Left renal pelvis (tissue), 4 donors: ENCODE measurements at regions not wholly inside any gene's neighbourhood (a gene's known extent, or its start where the extent isn't known, plus 50 kb on each side); places are given as distances from the start of the nearest gene placed in this dataset.

Experiments
- DNase-seq, 4 donors: peaks; one replicate each; pipeline ENCODE4 v3.0.0-alpha.2; 2013; ENCODE audit warnings: low read depth in 4 of 4, low spot score in 3 of 4

DNA sequence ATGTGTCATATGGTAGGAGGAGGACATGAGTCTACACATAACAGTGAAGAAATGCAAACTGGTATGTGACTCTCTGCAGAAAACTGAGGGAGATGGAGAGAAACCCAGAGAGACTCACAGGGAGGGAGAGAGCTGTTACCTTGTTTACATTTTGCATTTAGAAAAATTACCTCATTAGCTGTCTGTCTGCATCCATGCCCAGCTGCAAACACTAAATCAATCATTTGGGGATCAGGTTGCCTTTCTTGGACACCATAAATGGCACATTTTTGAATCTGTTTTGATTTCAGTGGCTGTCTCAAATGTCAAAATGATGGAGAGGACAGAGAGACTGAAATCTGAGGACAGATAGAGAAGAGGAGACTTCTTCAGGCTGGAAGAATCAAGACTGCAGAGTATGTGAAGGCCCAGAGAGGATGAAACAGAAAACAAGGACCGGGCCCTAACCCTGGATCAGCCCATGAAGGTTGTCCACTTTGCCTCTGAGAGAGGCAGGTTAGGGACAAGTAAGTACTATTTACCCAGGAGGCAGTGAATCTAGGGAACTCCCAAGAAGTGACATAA is 92.2 kb downstream of the UNC5CL start:
- no peak for DNase-seq

DNA sequence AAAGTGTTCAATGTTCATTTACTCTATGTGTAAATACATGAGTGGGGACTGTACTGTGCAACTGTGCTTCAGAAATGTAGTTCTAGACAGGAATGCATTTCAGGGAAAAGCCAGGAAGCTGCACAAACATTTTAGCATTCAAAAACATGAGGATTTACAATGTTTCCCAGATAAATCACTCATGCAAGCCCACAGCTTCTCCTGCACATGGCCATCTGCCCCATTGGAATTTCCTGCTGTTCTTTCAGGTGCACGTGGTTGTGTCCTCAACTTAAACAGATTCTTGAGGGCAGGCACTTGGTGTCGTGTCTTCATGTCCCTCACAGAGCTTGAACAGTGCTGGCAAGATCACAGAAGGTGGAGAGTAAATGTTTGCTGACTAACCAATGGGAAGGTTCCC is 101.5 kb downstream of the UNC5CL start:
- no peak for DNase-seq

DNA sequence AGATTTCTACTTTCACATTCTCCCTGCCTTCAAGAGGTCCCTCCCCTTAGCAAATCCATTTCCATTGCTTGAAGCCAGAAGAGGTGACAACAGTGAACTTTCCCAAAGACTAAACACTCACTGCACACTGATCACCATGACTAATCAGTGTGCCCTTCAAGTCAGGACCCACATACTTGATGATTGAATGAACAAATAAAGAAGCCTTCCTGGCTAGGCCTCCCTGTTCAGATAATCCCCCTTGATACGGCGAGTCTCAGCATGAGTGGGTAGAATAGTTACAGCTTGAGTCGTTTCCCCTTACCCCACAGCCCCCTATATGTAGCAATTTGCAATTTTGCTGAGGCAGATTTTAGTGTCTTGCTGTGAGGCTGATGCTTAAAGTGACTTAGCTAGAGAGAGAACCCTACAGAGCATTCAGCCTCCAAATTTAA is 102.2 kb downstream of the UNC5CL start:
- no peak for DNase-seq

DNA sequence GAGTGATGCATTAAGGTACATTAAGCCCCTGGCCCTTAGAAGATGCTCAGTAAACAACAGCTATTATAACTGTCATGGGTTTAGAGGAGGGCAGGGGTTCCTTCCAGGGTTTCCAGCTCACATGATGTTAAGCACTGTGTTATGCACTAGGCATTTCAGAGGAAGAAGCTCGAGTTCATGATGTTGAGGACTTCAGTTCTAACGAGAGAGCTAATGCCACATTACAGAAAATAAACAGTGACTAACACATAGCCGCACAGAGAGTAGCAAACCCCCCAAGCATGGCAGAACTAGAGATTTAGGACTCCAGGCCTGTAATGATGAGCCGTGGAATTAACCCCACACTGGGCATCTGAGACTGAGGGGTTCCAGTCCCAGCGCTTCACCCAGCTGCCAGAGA is 105.2 kb downstream of the UNC5CL start:
- no peak for DNase-seq

DNA sequence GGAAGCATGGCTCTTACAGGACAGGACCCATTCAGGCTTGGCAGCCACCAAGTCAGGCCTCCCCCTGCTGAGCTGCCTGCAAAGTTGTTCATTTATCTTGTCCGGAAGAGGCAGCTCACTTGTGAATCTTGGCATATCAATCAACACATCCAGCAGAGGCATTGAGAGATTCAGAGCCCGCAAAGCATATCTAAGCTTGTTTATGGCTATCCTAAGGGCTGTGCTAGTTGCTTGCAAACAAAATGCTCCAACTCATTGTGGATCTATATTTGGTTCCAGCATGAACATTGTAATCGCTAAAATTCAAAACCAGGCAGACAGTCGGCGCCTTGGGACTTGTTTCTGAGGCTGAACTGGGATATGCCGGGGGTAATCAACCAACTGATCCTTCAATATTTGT is 106.1 kb downstream of the UNC5CL start:
- no peak for DNase-seq

DNA sequence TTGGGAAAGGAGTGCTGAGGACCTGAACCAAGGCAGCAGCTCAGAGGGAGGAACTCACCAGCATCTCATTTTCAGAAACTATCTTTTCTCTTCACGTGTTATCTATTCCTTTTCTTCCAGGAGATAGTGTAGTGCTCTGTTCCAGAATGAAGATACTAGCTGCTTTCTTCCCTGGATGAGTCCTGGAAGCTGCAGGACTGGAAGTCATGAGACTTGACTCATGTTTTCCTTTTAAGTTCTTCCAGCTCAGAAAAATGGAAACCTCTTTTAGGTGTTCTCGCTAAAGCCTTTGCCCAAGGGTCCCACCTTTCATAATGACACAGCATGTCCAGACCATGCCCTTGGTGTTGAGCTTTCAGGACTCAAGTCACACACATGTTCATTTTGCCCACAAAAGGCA is 106.7 kb downstream of the UNC5CL start:
- no peak for DNase-seq

DNA sequence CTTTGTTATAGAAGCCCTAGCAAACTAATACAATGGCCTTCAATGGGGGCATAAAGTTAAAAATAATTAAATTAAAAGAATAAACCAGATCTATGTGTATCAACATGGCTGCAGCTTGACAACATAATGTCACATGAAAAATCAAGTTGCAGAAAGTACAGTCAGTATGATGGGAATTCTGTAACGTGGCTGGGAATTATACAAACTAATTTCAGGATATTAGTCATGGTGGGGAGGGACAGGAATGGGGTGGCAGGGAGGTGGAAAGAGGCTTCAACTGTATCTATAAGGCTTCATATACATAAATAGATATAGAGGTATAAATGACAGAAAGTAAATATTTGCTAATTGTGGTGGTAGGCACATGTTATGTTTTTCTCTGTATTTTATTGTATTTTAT is 107.1 kb downstream of the UNC5CL start:
- no peak for DNase-seq

DNA sequence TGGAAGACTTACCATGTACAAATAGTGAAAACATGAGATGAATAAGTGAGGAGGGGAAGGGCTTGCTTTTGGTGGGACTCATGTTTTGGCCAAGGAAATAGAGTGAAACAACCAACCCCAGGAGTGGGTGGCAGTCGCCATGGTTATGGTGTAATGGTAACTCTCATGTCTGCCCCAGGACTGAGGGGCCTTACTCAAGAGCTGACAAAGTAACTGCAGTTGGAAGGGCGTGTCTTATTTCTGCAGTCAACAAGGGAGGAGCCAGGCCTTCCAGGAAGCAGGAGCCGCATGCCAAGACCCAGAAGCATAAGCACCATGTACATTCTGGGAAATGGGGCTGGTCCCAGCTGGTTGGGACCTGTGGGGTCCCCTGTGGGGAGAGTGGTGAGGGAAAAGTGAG is 108.5 kb downstream of the UNC5CL start:
- no peak for DNase-seq

DNA sequence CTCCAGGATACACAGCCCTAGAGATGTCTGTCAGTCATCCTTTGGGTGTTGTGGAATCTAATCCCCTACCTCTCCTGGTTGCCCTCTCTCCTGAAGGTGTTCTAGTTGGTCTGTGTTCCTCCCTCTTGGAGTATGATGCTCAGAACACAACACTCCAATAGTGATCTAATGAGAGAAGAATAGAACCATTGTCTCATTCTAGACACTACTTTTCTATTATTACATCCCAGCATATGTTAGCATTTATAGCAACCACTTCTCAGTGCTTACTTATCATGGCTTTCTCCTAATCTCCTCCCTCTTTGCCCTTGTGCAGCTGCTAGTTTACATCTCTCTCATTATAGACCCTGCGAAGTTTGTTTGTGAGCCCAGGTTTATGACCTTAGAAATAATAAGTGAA is 109.0 kb downstream of the UNC5CL start:
- DNase-seq, result no peak

DNA sequence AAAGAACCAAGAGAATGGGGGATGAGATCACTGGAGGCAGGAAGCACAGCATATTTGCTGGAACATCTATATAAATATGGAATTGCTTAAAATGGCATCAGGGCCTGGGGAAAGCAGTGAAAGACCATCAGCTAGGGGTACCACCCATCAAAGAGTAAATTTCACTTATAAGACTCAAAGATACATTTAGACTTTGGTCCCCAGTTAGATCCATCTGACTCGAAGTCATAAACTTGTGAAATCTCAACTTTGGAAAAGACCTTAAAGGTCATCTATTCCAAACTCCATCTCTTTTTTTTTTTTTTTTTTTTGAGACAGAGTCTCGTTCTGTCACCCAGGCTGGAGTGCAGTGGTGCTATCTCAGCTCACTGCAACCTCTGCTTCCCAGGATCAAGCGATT is 109.8 kb downstream of the UNC5CL start:
- DNase-seq, result no peak

DNA sequence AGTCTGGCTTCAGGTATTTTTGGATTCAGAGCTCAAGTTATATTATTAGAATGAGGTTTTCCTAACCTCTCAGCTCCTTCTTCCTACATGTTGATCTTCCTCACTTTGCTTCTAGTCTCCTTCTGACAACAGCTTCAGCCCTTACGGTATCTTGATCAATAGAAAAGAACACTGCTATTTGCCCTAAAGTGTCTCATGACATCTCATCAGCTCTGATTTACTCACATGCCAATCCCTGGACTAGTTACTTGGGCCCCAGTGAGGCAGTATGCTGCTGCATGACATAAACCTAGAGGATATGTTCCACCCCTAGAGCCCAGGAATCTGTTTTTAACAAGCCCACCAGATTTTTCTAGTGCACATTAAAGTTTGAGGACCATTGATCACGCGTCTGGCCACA is 110.3 kb downstream of the UNC5CL start:
- DNase-seq, result no peak

DNA sequence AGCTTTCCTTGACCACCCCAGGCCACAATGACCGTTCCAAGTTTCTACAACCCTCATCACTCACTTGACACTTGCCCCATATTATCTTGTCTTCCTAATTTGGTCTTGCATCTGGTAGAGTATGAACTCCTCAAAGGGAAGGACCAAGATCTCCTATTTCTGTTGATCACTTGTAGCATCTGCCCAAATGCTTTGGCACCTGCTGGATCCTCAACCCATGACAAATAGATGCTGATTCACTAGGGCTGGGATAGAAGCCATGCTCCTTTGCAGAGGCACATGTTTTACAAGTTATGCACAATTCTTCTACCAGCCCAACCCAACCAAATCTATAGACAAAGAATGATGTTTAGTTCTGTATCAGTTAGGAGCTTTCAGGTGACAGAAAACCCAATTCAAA is 110.7 kb downstream of the UNC5CL start:
- DNase-seq, result no peak

DNA sequence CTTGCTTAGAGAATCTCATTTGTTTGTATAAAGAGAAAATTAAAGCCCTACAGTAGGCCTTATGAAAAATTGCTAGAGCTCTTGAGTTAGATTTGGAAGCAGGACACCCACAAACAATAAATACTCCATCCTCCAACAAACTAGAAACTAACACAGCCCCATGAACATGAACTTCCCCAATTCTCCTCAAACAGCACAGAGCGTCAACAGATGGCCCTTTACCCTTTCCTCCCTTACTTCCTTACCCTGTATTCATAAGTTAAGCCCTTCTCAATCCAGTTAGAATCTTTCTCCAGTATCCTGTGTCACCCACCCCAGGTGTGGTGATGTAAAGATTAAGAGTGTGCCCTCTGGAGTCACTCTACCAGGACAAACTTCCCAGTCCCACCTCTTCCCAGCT is 113.7 kb downstream of the UNC5CL start:
- no peak for DNase-seq

DNA sequence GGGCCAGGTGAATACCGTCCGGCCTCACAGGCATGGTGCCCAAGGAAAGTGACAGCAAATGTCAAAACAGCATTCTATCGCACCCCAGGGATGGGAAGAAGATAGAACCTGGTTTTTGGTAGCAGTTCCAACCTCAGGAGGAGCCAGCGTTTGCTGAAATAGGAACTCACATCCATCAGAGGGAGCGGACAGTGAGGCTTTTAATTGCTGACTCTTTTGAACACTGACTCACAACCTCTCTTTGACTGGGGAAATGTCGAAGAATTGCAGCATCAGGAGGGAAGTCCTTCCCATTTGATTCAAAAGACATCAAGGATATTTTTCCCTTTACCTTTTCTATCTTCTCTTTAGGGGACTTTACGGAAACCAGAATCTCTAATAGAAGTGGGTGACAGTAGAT is 114.2 kb downstream of the UNC5CL start:
- no peak for DNase-seq

DNA sequence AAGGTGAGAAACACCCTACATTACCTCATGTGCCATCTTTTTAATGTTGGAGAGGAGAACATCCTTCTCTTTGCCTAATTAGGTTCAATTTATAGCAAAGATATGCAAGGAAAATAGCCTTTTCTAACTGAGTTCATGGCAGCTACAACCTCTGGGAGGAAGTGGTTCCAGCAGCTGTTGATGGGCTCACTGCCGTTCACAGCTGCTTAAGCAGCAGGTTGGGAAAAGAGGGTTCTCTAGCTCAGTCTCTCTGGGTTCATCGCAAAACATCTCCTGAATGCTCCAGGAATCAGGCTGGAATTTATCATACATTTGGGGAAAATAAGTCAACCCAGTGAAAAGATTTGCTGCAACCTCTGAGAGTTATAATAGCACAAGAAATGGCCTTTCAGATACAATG is 115.1 kb downstream of the UNC5CL start:
- no peak for DNase-seq

DNA sequence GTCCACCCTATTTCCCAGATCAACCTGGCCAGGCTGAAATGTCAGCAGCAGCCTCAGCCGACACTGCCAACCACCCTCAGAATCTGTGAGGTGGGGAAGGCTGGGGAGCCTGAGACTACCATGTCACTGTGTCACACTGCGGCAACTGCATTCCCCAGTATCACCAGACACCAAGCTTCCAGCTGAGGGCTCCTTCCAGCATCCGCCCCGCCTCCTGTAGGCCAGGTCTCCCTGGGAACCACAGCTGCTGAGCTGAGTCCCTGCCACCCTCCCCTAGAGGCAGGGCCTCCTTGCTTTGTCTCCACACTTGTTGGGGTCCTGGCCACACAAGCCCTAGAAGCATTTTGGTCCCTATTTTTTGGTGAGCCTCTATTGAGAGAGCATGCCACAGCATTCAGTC is 115.7 kb downstream of the UNC5CL start:
- DNase-seq, result no peak

DNA sequence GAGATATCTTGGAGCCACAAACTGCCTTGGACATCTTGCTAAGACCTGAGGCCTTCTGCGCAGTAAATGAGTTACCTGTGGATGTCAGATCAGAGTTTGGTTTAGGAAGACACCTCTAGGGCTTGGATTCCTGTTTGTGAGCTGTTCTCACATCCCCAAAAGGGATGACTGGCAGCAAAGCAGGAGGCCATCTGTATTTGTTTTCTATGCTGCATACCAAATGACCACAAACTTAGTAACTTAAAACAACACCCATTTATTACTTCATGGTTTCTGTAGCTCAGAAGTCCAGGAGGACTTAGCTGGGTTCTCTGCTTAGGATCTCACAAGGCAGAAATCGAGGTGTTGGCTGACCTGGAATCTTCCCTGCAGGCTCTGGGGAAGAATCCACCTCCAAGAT is 116.7 kb downstream of the UNC5CL start:
- no peak for DNase-seq

DNA sequence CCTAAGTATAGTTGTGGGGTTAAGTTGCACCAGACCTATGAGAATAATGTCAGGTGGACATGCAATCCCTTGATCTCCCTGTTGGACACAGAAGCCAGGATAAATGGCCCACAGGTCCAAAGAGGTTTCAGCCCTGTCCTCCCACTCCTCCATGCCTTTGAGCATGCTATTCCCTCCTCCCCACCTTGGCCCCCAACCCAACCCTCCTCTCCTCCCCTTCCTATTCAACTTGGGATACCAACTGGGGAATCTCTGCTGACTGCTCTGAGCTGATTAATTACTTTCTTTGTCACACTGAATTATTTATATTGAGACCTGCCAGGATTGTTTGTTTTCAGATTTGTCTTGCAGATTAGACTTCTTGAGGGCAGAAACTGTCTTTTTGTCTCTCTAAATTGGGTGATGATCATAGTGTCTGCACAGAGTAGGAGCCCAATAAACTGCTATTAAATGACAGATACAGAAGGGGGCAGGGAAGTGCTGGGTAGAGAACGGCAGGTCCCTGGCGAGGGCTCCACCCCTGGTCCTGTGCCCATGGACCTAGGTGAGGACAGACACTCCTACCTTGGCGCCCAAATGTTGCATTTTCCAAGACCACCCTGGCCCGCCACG is 120.9 kb downstream of the UNC5CL start:
- no peak for DNase-seq

DNA sequence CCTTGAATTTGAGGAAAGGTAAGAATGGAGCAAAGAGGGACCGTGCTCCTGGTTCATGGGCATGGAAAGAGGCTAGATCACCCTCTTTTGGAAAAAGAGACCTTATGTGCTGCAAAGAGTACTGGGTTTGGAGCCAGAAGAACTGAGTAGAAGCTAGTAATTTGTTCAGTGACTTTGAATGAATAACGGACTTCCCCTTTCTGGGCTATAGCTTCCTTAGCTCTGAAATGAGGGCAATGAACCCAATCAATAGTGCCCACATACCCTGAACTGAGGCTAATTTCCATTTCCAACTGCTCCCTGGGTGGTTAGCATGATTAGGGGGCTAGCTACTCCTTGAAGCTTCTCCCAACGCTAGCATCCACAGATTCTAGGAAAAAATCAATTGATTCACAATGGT is 121.4 kb downstream of the UNC5CL start:
- no peak for DNase-seq

DNA sequence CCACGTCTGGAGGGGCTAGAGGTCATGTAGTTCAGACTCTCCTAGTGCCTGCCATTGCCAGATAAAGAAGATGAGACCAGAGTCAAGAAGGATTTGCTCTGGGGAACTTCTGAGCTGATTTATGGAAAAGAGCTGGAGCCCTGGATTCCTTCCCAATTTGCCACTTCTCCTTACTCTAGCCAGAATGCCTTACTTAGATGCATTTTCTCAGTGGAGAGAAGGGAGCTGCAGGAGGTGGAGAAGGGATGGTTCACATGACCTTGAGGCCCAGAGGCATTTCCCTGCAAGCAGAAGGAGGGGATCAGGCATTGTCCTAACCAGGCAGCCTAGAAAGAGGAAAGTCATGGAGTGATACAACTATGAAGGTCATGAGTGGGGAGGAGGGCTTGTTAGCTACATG is 122.2 kb downstream of the UNC5CL start:
- no peak for DNase-seq

DNA sequence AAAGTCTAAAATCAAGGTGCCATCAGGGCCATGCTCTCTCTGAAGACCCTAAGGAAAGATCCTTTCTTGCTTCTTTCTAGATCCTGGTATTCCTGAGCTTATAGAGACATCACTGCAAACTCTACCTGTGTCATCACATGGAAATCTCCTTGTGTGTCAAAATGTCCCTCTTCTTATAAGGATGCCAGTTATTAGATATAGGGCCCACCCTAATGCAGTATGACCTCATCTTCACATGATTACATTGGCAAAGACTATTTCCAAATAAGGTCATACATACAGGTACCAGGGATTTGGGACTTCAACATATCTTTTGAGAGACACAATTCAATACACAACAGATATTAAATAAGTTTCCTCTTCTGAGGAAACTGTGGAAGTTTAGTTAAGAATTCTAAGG is 123.9 kb downstream of the UNC5CL start:
- no peak for DNase-seq

DNA sequence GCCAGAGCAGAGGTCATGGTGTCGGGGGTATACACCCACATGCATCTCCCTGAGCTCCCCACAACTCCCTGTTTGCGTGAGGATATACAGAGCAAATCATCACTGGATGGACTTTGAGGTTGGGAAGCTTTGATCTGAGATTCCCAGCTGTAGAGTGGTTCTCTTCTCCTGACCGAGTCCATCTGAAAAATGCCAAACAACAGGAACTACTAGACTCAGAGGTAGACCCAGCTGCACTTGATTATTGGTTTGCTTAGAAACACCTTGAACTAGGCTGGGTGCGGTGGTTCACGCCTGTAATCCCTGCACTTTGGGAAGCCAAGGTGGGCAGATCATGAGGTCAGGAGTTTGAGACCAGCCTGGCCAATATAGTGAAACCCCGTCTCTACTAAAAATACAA is 125.0 kb downstream of the UNC5CL start:
- DNase-seq, result no peak
